SK-N-SH treated with all-trans-retinoic acid at 6 μM for 48 hours (cell line): ENCODE measurements at regions not wholly inside any gene's neighbourhood (a gene's known extent, or its start where the extent isn't known, plus 50 kb on each side); places are given as distances from the start of the nearest gene placed in this dataset.

ENCODE experiments used
- ARNTL ChIP-seq: fragments of 450-650 bp; formaldehyde crosslinking; IDR thresholded peaks from 2 replicates; pipeline ENCODE4 v1.5.0; 2020; ENCODE audit warnings: low read depth, mild to moderate bottlenecking, moderate library complexity, borderline replicate concordance
- BACH2 ChIP-seq: fragments of 250-450 bp; sonication (Bioruptor Pico); IDR thresholded peaks from 2 replicates; pipeline ENCODE4 v1.9.0; 2021; ENCODE audit warnings: mild to moderate bottlenecking, borderline replicate concordance
- CREB5 ChIP-seq: fragments of 250-450 bp; sonication (Bioruptor Pico); IDR thresholded peaks from 2 replicates; pipeline ENCODE4 v1.5.1; 2020; ENCODE audit warnings: low read depth, mild to moderate bottlenecking, moderate library complexity
- CSRNP3 ChIP-seq: fragments of 250-450 bp; sonication (Bioruptor Pico); IDR thresholded peaks from 2 replicates; pipeline ENCODE4 v1.5.1; 2021; ENCODE audit warnings: mild to moderate bottlenecking, moderate library complexity
- PATZ1 ChIP-seq: fragments of 250-450 bp; sonication (Bioruptor Pico); IDR thresholded peaks from 2 replicates; pipeline ENCODE4 v1.8.0; 2020; ENCODE audit warnings: mild to moderate bottlenecking, moderate library complexity, borderline replicate concordance
- RARB ChIP-seq: fragments of 250-450 bp; sonication (Bioruptor Pico); IDR thresholded peaks from 2 replicates; pipeline ENCODE4 v1.8.0; 2021; ENCODE audit warnings: mild to moderate bottlenecking, moderate library complexity
- SNAI2 ChIP-seq: fragments of 250-450 bp; sonication (Bioruptor Pico); IDR thresholded peaks from 2 replicates; pipeline ENCODE4 v1.5.0; 2020; ENCODE audit warnings: mild to moderate bottlenecking, moderate library complexity
- TSHZ2 ChIP-seq: fragments of 250-450 bp; sonication (Bioruptor Pico); IDR thresholded peaks from 2 replicates; pipeline ENCODE4 v1.5.0; 2020; ENCODE audit warnings: mild to moderate bottlenecking, moderate library complexity
- ZFP3 ChIP-seq: fragments of 250-450 bp; sonication (Bioruptor Pico); IDR thresholded peaks from 2 replicates; pipeline ENCODE4 v1.5.0; 2020; ENCODE audit warnings: mild to moderate bottlenecking, moderate library complexity
- ZFP30 ChIP-seq: fragments of 450-650 bp; formaldehyde crosslinking; IDR thresholded peaks from 2 replicates; pipeline ENCODE4 v1.5.0; 2022; ENCODE audit warnings: mild to moderate bottlenecking, moderate library complexity

GRCh38 chr7:29651477-29651876, 87.8 kb downstream of the PRR15 start:
- TF ChIP-seq CSRNP3 (CRISPR knock-in tag) (no peak), RARB (CRISPR knock-in tag) (no peak), CREB5 (no peak), PATZ1 (CRISPR knock-in tag) (no peak), ZFP3 (no peak), BACH2 (CRISPR knock-in tag) (no peak), TSHZ2 (CRISPR knock-in tag) (no peak), SNAI2 (CRISPR knock-in tag) (no peak), ARNTL (CRISPR knock-in tag) (no peak), ZFP30 (no peak)
